Endothelial cell of umbilical vein (primary cell): ENCODE measurements at regions not wholly inside any gene's neighbourhood (a gene's known extent, or its start where the extent isn't known, plus 50 kb on each side); places are given as distances from the start of the nearest gene placed in this dataset.
A peak's percentile ranks its signal among the peaks of the same experiment; 100 is the strongest.

Experiments used
- BruUV-seq: library from RNA; stranded (reverse); fragments of 400-500 nt; replicated peaks from 2 replicates; lab custom pipeline; 2021; lab: Mats Ljungman, UMichigan
- CTCF ChIA-PET: fragments of 300-600, 350-600 bp; sonication (Branson Sonifier 250); formaldehyde crosslinking; loops from one replicate; lab custom pipeline; 2021; ENCODE audit warnings: antibody characterized with exemption, inconsistent platforms; lab: Charles Lee
- POLR2A ChIA-PET: fragments of 300-600, 350-600 bp; sonication (Branson Sonifier 250); formaldehyde crosslinking; loops from one replicate; lab custom pipeline; 2021; ENCODE audit warnings: antibody characterized with exemption, inconsistent platforms; lab: Charles Lee
- DNase-seq: peaks from one replicate; pipeline ENCODE4 v3.0.0-alpha.2; 2011; ENCODE audit warnings: low read depth, low spot score
- FAIRE-seq: peaks from 2 replicates; lab custom pipeline; 2011; peaks lifted over from hg19 to GRCh38; lab: Jason Lieb, UNC
- H2AFZ ChIP-seq: 2 replicates; pipeline ENCODE4 v1.6.0; 2012; ENCODE audit warnings: low read depth, low read length, control low read depth, inconsistent platforms
- H3K27ac ChIP-seq: 2 replicates; pipeline ENCODE4 v1.5.1; 2011; ENCODE audit warnings: low read depth, mild to moderate bottlenecking, control low read depth, low read length, moderate library complexity; ENCODE audit not compliant: insufficient read depth
- H3K27me3 ChIP-seq, 2 experiments: 2 replicates each; pipeline versions ENCODE4 v1.6.0 to v1.6.1; 2011; ENCODE audit warnings: low read length in 2 of 2, mixed read lengths in 1 of 2; ENCODE audit not compliant: control insufficient read depth in 2 of 2, insufficient read depth in 2 of 2
- H3K36me3 ChIP-seq, 2 experiments: 2 replicates in 1 of 2; 3 replicates in 1 of 2; pipeline ENCODE4 v1.5.1; 2011; ENCODE audit warnings: low read length in 2 of 2, mild to moderate bottlenecking in 1 of 2, moderate library complexity in 1 of 2; ENCODE audit not compliant: control insufficient read depth in 2 of 2, insufficient read depth in 2 of 2; ENCODE audit errors: extremely low read depth in 1 of 2
- H3K4me1 ChIP-seq: 3 replicates; pipeline ENCODE4 v1.5.1; 2011; ENCODE audit warnings: mild to moderate bottlenecking, low read length; ENCODE audit not compliant: control insufficient read depth, insufficient read depth; ENCODE audit errors: extremely low read depth
- H3K4me2 ChIP-seq: 2 replicates; pipeline ENCODE4 v1.6.1; 2011; ENCODE audit warnings: low read length, control low read depth, mixed read lengths; ENCODE audit not compliant: insufficient read depth
- H3K4me3 ChIP-seq, 3 experiments: fragments of 200-600 bp in 1 of 3; sonication (generic), shearing (Covaris generic) in 1 of 3; replicated peaks in 1 of 3; 2 replicates each; pipeline ENCODE4 v1.5.1; 2011 to 2016; ENCODE audit warnings: control low read depth in 3 of 3, low read length in 3 of 3, mild to moderate bottlenecking in 2 of 3, inconsistent platforms in 1 of 3, low read depth in 1 of 3, moderate library complexity in 1 of 3; ENCODE audit not compliant: insufficient read depth in 1 of 3
- H3K79me2 ChIP-seq: 2 replicates; pipeline ENCODE4 v1.6.0; 2012; ENCODE audit warnings: low read length, inconsistent platforms; ENCODE audit not compliant: control insufficient read depth, insufficient read depth
- H3K9ac ChIP-seq: replicated peaks from 2 replicates; pipeline ENCODE3; 2011; ENCODE audit warnings: low read length, control low read depth; ENCODE audit not compliant: insufficient read depth; ENCODE audit errors: extremely low read depth
- H3K9me1 ChIP-seq: replicated peaks from 3 replicates; pipeline ENCODE4 v1.6.0; 2011; ENCODE audit warnings: mild to moderate bottlenecking, low read length; ENCODE audit not compliant: control insufficient read depth, insufficient read depth; ENCODE audit errors: extremely low read depth
- H3K9me3 ChIP-seq: replicated peaks from 2 replicates; pipeline ENCODE4 v1.5.1; 2012; ENCODE audit warnings: low read length, inconsistent platforms; ENCODE audit not compliant: control insufficient read depth, insufficient read depth
- H4K20me1 ChIP-seq: replicated peaks from 2 replicates; pipeline ENCODE3; 2011; ENCODE audit warnings: mild to moderate bottlenecking, low read length; ENCODE audit not compliant: control insufficient read depth, insufficient read depth; ENCODE audit errors: extremely low read depth
- EZH2 ChIP-seq: IDR thresholded peaks from 2 replicates; pipeline ENCODE4 v1.6.1; 2012; ENCODE audit warnings: borderline replicate concordance, low read depth, mild to moderate bottlenecking, moderate library complexity, low read length, inconsistent platforms; ENCODE audit not compliant: severe bottlenecking
- FOS ChIP-seq: IDR thresholded peaks from 2 replicates; pipeline ENCODE4 v1.6.1; 2011; ENCODE audit warnings: mild to moderate bottlenecking, low read length, moderate library complexity, borderline replicate concordance; ENCODE audit not compliant: insufficient read depth
- GATA2 ChIP-seq: IDR thresholded peaks from 2 replicates; pipeline ENCODE4 v1.7.0; 2011; ENCODE audit warnings: low read depth, mild to moderate bottlenecking, moderate library complexity, mixed read lengths, low read length; ENCODE audit not compliant: insufficient read length, insufficient read depth
- JUN ChIP-seq: IDR thresholded peaks from 2 replicates; pipeline ENCODE4 v1.6.1; 2011; ENCODE audit warnings: borderline replicate concordance, low read depth; ENCODE audit not compliant: insufficient read length, insufficient read depth
- MAX ChIP-seq: IDR thresholded peaks from 2 replicates; pipeline ENCODE4 v1.6.1; 2011; ENCODE audit not compliant: insufficient read depth, insufficient read length
- MYC ChIP-seq: IDR thresholded peaks from one replicate; pipeline ENCODE4 v1.6.1; 2011; ENCODE audit warnings: mild to moderate bottlenecking, low read depth, low read length
- POLR2A ChIP-seq: IDR thresholded peaks from 2 replicates; pipeline ENCODE4 v1.6.1; 2012; ENCODE audit warnings: low read depth, mild to moderate bottlenecking, control low read depth, low read length
- POLR2AphosphoS5 ChIP-seq: IDR thresholded peaks from 2 replicates; pipeline ENCODE4 v1.6.1; 2012; ENCODE audit warnings: low read depth, mild to moderate bottlenecking, control low read depth, low read length, moderate library complexity; ENCODE audit not compliant: insufficient read depth
- dilution Hi-C: fragments of 300-500 bp; cut with MboI; formaldehyde crosslinking; loops from one replicate; pipeline ENCODE4 v1.15.0; 2019; ENCODE audit warnings: low sequenced_read_pairs; ENCODE audit not compliant: extremely low pct_ligation_motif_present
- intact Hi-C: fragments of 100-400 bp; cut with micrococcal nuclease; formaldehyde crosslinking; loops from one replicate; pipeline ENCODE4 v1.10.0; 2022
- TF ChIP-seq, protein P1 (sequence below), 2 donors: IDR thresholded peaks; 1 replicate in 1 of 2; 2 replicates in 1 of 2; pipeline ENCODE4 v1.5.1; 2011; ENCODE audit warnings: low read length in 2 of 2, mild to moderate bottlenecking in 2 of 2, moderate library complexity in 2 of 2, control low read depth in 1 of 2, inconsistent platforms in 1 of 2, low read depth in 1 of 2; ENCODE audit not compliant: insufficient read depth in 1 of 2; ENCODE audit errors: extremely low read depth in 1 of 2

- H3K27me3 ChIP-seq = no peaks in the 10 kb centered on the region
Observed at GRCh38 chr2:15058015-15058720, 425.7 kb downstream of the LRATD1 start.

DNA sequence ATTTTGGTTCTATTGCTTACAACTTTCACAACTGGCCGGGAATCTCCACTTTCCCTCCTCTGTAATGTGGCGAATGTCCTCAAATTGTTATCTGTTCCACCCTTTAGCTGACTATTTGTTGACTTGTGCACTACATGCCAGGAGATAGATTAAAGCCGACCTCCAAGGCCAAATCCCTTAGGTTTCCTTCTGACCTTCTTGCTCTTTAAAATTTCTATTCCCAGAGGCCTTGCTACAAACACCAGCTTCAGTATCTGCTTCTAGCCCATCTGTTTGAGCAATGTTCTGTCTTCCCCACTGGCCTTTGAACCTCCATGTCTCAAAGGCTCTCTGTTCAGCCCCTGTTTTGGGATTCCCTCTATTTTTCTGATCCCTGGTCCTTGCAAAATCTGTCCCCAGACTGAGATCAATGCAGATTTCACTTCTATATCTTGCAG lies 426.2 kb downstream of the LRATD1 start:
- Histone ChIP-seq H3K9me1 (no peaks in the 10 kb centered on the region), H3K9ac (no peak overlapping the region), H2AFZ (no peak overlapping the region), H3K4me2 (no peak overlapping the region), H3K27me3 (no peaks in the 10 kb centered on the region), H3K79me2 (no peaks in the 10 kb centered on the region), H3K4me3 (no peak overlapping the region), H3K9me3 (no peaks in the 10 kb centered on the region), H3K36me3 (no peaks in the 10 kb centered on the region), H3K4me1 (no peaks in the 10 kb centered on the region), H3K27ac (no peak overlapping the region), H4K20me1 (no peaks in the 10 kb centered on the region)
- dilution Hi-C loops = no loop called here
- no peak for FAIRE-seq
- DNase-seq = no peak
- intact Hi-C loops = no loop called here
- ChIA-PET CTCF (no interaction called here), POLR2A (no interaction called here)
- no peak for TF ChIP-seq POLR2AphosphoS5
- no peak for TF ChIP-seq FOS
- TF ChIP-seq GATA2 = no peak
- TF ChIP-seq JUN = no peak
- TF ChIP-seq MYC = no peak
- no peak for TF ChIP-seq MAX
- no peak for TF ChIP-seq EZH2
- TF ChIP-seq, protein P1, sequence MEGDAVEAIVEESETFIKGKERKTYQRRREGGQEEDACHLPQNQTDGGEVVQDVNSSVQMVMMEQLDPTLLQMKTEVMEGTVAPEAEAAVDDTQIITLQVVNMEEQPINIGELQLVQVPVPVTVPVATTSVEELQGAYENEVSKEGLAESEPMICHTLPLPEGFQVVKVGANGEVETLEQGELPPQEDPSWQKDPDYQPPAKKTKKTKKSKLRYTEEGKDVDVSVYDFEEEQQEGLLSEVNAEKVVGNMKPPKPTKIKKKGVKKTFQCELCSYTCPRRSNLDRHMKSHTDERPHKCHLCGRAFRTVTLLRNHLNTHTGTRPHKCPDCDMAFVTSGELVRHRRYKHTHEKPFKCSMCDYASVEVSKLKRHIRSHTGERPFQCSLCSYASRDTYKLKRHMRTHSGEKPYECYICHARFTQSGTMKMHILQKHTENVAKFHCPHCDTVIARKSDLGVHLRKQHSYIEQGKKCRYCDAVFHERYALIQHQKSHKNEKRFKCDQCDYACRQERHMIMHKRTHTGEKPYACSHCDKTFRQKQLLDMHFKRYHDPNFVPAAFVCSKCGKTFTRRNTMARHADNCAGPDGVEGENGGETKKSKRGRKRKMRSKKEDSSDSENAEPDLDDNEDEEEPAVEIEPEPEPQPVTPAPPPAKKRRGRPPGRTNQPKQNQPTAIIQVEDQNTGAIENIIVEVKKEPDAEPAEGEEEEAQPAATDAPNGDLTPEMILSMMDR (IDR thresholded peaks at IDR 0.05; ENCODE audit: extremely low read depth in 1 of 2, insufficient read depth in 1 of 2, low read depth in 1 of 2, low read length in 2 of 2) = no peak
- no peak for TF ChIP-seq POLR2A
- no TSS peak for BruUV-seq

More at GRCh38 chr2:15058015-15058720, 425.7 kb downstream of the LRATD1 start:
- Histone ChIP-seq H4K20me1 (no peaks in the 10 kb centered on the region), H3K27ac (no peak overlapping the region), H3K36me3 (no peaks in the 10 kb centered on the region), H3K9me3 (no peaks in the 10 kb centered on the region), H3K4me1 (no peaks in the 10 kb centered on the region), H3K4me3 (no peak overlapping the region), H3K9ac (no peak overlapping the region), H3K9me1 (no peaks in the 10 kb centered on the region), H3K79me2 (no peaks in the 10 kb centered on the region), H2AFZ (no peak overlapping the region), H3K4me2 (no peak overlapping the region)
- POLR2A ChIA-PET = no interaction called here
- dilution Hi-C loops (no loop called here), intact Hi-C loops (no loop called here)
- CTCF ChIA-PET = no interaction called here
- TF ChIP-seq FOS = no peak
- TF ChIP-seq, protein P1 (IDR thresholded peaks at IDR 0.05; ENCODE audit: extremely low read depth in 1 of 2, insufficient read depth in 1 of 2, low read depth in 1 of 2, low read length in 2 of 2) = peak in 1 of 2 donors; percentile 8
- FAIRE-seq (no peak), DNase-seq (no peak)
- no TSS peak for BruUV-seq
